Activated CD8-positive, alpha-beta T cell treated with anti-CD3 and anti-CD28 coated beads for 36 hours (primary cell): ENCODE measurements at regions not wholly inside any gene's neighbourhood (a gene's known extent, or its start where the extent isn't known, plus 50 kb on each side); places are given as distances from the start of the nearest gene placed in this dataset.

Experiments used
- ATAC-seq: fragments of 200-7000 bp; cut with Tn5 transposase; one replicate; pipeline ENCODE4 v1.10.0; 2021; ENCODE audit warnings: mild to moderate bottlenecking, moderate library complexity
- CTCF ChIA-PET: fragments of 350-600 bp; sonication (Branson Sonifier 250); formaldehyde crosslinking; loops from one replicate; lab custom pipeline; 2021; ENCODE audit warnings: antibody characterized with exemption; lab: Charles Lee
- POLR2A ChIA-PET: fragments of 350-600 bp; sonication (Branson Sonifier 250); formaldehyde crosslinking; loops from one replicate; lab custom pipeline; 2021; ENCODE audit warnings: antibody characterized with exemption; lab: Charles Lee
- DNase-seq: peaks from one replicate; pipeline ENCODE4 v3.0.0-alpha.2; 2020
- H3K27ac Mint-ChIP-seq: one replicate; pipeline ENCODE4 v1.8.0; 2021; ENCODE audit warnings: mild to moderate bottlenecking, mixed read lengths
- H3K27me3 Mint-ChIP-seq: one replicate; pipeline ENCODE4 v1.8.0; 2021; ENCODE audit warnings: mixed read lengths
- H3K36me3 Mint-ChIP-seq: one replicate; pipeline ENCODE4 v1.8.0; 2021; ENCODE audit warnings: low read depth, mixed read lengths
- H3K4me1 Mint-ChIP-seq: one replicate; pipeline ENCODE4 v1.8.0; 2021; ENCODE audit warnings: low read depth, mixed read lengths
- H3K4me3 Mint-ChIP-seq: one replicate; pipeline ENCODE4 v1.8.0; 2021; ENCODE audit warnings: mild to moderate bottlenecking, moderate library complexity, mixed read lengths
- H3K9me3 Mint-ChIP-seq: one replicate; pipeline ENCODE4 v1.8.0; 2021; ENCODE audit warnings: mixed read lengths
- intact Hi-C: fragments of 100-400 bp; cut with micrococcal nuclease; formaldehyde crosslinking; loops from one replicate; pipeline ENCODE4 v1.10.0; 2022
- TF ChIP-seq, protein P1 (sequence below): fragments of 200-600 bp; IDR thresholded peaks from one replicate; pipeline ENCODE4 v1.8.0; 2022; ENCODE audit warnings: antibody characterized with exemption, mild to moderate bottlenecking

- no peaks in the 10 kb centered on the region for H3K36me3 Mint-ChIP-seq
- no peak overlapping the region for H3K4me3 Mint-ChIP-seq
- peaks cover 24% of the 10 kb centered on the region for H3K27me3 Mint-ChIP-seq
- ATAC-seq (no peak), DNase-seq (no peak)
- TF ChIP-seq, protein P1, sequence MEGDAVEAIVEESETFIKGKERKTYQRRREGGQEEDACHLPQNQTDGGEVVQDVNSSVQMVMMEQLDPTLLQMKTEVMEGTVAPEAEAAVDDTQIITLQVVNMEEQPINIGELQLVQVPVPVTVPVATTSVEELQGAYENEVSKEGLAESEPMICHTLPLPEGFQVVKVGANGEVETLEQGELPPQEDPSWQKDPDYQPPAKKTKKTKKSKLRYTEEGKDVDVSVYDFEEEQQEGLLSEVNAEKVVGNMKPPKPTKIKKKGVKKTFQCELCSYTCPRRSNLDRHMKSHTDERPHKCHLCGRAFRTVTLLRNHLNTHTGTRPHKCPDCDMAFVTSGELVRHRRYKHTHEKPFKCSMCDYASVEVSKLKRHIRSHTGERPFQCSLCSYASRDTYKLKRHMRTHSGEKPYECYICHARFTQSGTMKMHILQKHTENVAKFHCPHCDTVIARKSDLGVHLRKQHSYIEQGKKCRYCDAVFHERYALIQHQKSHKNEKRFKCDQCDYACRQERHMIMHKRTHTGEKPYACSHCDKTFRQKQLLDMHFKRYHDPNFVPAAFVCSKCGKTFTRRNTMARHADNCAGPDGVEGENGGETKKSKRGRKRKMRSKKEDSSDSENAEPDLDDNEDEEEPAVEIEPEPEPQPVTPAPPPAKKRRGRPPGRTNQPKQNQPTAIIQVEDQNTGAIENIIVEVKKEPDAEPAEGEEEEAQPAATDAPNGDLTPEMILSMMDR = no peak
- intact Hi-C loops = no loop called here
- ChIA-PET CTCF (no interaction called here), POLR2A (no interaction called here)
- H3K27ac Mint-ChIP-seq = no peak overlapping the region
- H3K9me3 Mint-ChIP-seq = no peaks in the 10 kb centered on the region
- H3K4me1 Mint-ChIP-seq = no peaks in the 10 kb centered on the region
Observed at GRCh38 chr4:53720776-53721175, 129.5 kb upstream of the LNX1 start.

GRCh38 chr4:53717064-53717549, 125.8 kb upstream of the LNX1 start:
- Mint-ChIP-seq H3K36me3 (no peaks in the 10 kb centered on the region), H3K4me3 (no peak overlapping the region), H3K4me1 (no peaks in the 10 kb centered on the region), H3K27me3 (peaks cover 33% of the 10 kb centered on the region), H3K27ac (no peak overlapping the region), H3K9me3 (no peaks in the 10 kb centered on the region)
- ATAC-seq (no peak), DNase-seq (no peak)
- ChIA-PET CTCF (interaction anchor here (1.2 kb wide), 1 partner anchor 15 kb away, joined by 4 read pairs; no protein-coding TSS in a partner anchor), POLR2A (no interaction called here)
- intact Hi-C loops = no loop called here
- TF ChIP-seq, protein P1 = no peak

DNA sequence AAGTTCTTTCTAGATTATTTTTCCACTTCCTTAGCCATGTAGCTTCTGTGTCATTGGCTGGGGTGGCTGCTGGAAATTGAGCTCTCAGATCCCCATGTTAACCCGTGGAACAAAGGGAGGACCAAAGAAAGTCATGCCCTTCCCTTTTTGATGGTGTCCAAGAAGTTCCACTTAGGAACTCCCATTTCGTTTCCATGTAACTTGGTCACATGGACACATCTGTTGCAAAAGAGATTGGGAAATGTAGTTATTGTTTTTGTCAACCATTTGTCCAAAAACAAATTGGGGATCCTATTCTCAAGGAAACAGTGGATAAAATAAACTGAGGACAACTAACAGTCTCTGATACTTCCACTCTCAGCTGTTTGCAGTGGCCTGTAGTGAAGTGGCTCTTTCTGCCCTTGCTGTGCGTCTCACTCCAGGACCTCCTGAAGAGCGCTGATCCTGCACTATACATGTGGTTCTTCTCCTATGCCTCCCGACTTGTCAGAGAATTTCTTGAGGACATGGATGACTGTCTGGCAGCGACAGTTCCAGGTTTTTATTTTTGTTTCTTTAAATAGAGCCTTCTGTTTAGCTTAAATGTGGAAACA, 125.3 kb upstream of the LNX1 start:
- H3K27me3 Mint-ChIP-seq = peaks cover 33% of the 10 kb centered on the region
- ChIA-PET CTCF (interaction anchor here (1.2 kb wide), 1 partner anchor 14 kb away, joined by 4 read pairs; no protein-coding TSS in a partner anchor), POLR2A (no interaction called here)
- TF ChIP-seq, protein P1 = no peak
- no peak overlapping the region for H3K27ac Mint-ChIP-seq
- ATAC-seq (no peak), DNase-seq (no peak)
- intact Hi-C loops = no loop called here
- no peaks in the 10 kb centered on the region for H3K4me1 Mint-ChIP-seq
- H3K36me3 Mint-ChIP-seq = no peaks in the 10 kb centered on the region
- no peaks in the 10 kb centered on the region for H3K9me3 Mint-ChIP-seq
- H3K4me3 Mint-ChIP-seq = no peak overlapping the region

DNA sequence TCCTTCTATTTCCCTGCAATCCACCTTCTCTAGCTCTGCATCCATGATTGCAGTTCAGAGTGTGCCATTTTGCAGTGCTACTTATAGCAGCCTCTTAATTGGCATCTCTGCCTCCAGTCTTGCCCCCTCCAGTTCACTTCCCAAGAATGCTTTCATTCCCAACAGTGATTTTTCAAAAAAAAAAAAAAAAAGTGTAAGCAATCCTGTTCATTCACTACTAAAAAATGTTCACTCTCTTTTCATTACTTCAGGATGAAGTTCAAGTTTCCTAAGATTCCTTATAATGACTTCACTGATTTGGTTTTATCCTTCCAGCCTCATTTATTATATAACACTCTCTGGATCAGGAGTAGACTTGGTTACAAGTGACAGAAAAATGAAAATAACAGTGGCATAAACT, 124.7 kb upstream of the LNX1 start:
- DNase-seq (no peak), ATAC-seq (no peak)
- CTCF ChIA-PET = interaction anchor here (1.2 kb wide), 1 partner anchor 14 kb away, joined by 4 read pairs; no protein-coding TSS in a partner anchor
- POLR2A ChIA-PET = interaction anchor here (1.0 kb wide), 1 partner anchor 13 kb away, joined by 3 read pairs; no protein-coding TSS in a partner anchor
- TF ChIP-seq, protein P1 = no peak
- no peaks in the 10 kb centered on the region for H3K36me3 Mint-ChIP-seq
- H3K27ac Mint-ChIP-seq = no peak overlapping the region
- intact Hi-C loops = no loop called here
- no peaks in the 10 kb centered on the region for H3K4me1 Mint-ChIP-seq
- no peaks in the 10 kb centered on the region for H3K9me3 Mint-ChIP-seq
- peaks cover 29% of the 10 kb centered on the region for H3K27me3 Mint-ChIP-seq
- H3K4me3 Mint-ChIP-seq = no peak overlapping the region
